ENCODE measurements at regions not wholly inside any gene's neighbourhood (a gene's known extent, or its start where the extent isn't known, plus 50 kb on each side); places are given as distances from the start of the nearest gene placed in this dataset.

GRCh38 chr11:115860246-115860645 is 356.0 kb upstream of the CADM1 start:
- TF ChIP-seq CTCF (conservative IDR thresholded peaks at IDR 0.05), result no peak
- H3K4me3 Mint-ChIP-seq, result no peak overlapping the region
- H3K27me3 Mint-ChIP-seq, result peaks cover 3% of the 10 kb centered on the region
- H3K4me1 Mint-ChIP-seq (ENCODE audit: unreplicated experiment), result no peaks in the 10 kb centered on the region
- no peak overlapping the region for H3K27ac Mint-ChIP-seq
- no peak for DNase-seq (ENCODE audit: extremely low spot score, unreplicated experiment)
- H3K36me3 Mint-ChIP-seq, result no peaks in the 10 kb centered on the region
- H3K9me3 Mint-ChIP-seq, result no peaks in the 10 kb centered on the region

GRCh38 chr11:115848611-115849010 is 344.4 kb upstream of the CADM1 start:
- DNase-seq (ENCODE audit: extremely low spot score, unreplicated experiment), result no peak
- H3K4me3 Mint-ChIP-seq, result no peak overlapping the region

GRCh38 chr11:115848080-115848479 is 343.9 kb upstream of the CADM1 start:
- Mint-ChIP-seq H3K9me3 (no peaks in the 10 kb centered on the region), H3K36me3 (no peaks in the 10 kb centered on the region), H3K27me3 (no peaks in the 10 kb centered on the region), H3K4me1 (ENCODE audit: unreplicated experiment) (peaks cover 5% of the 10 kb centered on the region), H3K4me3 (no peak overlapping the region), H3K27ac (no peak overlapping the region)
- no peak for TF ChIP-seq CTCF (conservative IDR thresholded peaks at IDR 0.05)
- no peak for DNase-seq (ENCODE audit: extremely low spot score, unreplicated experiment)

More at GRCh38 chr11:115848611-115849010, 344.4 kb upstream of the CADM1 start:
- Mint-ChIP-seq H3K27me3 (no peaks in the 10 kb centered on the region), H3K36me3 (no peaks in the 10 kb centered on the region), H3K27ac (no peak overlapping the region), H3K4me1 (ENCODE audit: unreplicated experiment) (peaks cover 5% of the 10 kb centered on the region), H3K9me3 (no peaks in the 10 kb centered on the region)
- no peak for TF ChIP-seq CTCF (conservative IDR thresholded peaks at IDR 0.05)

GRCh38 chr11:115845872-115846271 is 341.7 kb upstream of the CADM1 start:
- H3K9me3 Mint-ChIP-seq, result no peaks in the 10 kb centered on the region
- H3K4me3 Mint-ChIP-seq, result no peak overlapping the region
- H3K4me1 Mint-ChIP-seq (ENCODE audit: unreplicated experiment), result peaks cover 5% of the 10 kb centered on the region
- no peak for DNase-seq (ENCODE audit: extremely low spot score, unreplicated experiment)
- no peaks in the 10 kb centered on the region for H3K36me3 Mint-ChIP-seq
- H3K27ac Mint-ChIP-seq, result no peak overlapping the region
- H3K27me3 Mint-ChIP-seq, result no peaks in the 10 kb centered on the region
- no peak for TF ChIP-seq CTCF (conservative IDR thresholded peaks at IDR 0.05)

- no peaks in the 10 kb centered on the region for H3K36me3 Mint-ChIP-seq
- H3K27ac Mint-ChIP-seq, result no peak overlapping the region
- peaks cover 3% of the 10 kb centered on the region for H3K27me3 Mint-ChIP-seq
- H3K9me3 Mint-ChIP-seq, result no peaks in the 10 kb centered on the region
- no peak overlapping the region for H3K4me3 Mint-ChIP-seq
- no peak for DNase-seq (ENCODE audit: extremely low spot score, unreplicated experiment)
- peaks cover 4% of the 10 kb centered on the region for H3K4me1 Mint-ChIP-seq (ENCODE audit: unreplicated experiment)
- no peak for TF ChIP-seq CTCF (conservative IDR thresholded peaks at IDR 0.05)
Observed at GRCh38 chr11:115843685-115844084, 339.5 kb upstream of the CADM1 start.

- Mint-ChIP-seq H3K27ac (no peak overlapping the region), H3K27me3 (peaks cover 6% of the 10 kb centered on the region), H3K9me3 (no peaks in the 10 kb centered on the region), H3K4me3 (no peak overlapping the region), H3K4me1 (ENCODE audit: unreplicated experiment) (no peaks in the 10 kb centered on the region), H3K36me3 (no peaks in the 10 kb centered on the region)
- DNase-seq (ENCODE audit: extremely low spot score, unreplicated experiment), result no peak
- no peak for TF ChIP-seq CTCF (conservative IDR thresholded peaks at IDR 0.05)
Observed at GRCh38 chr11:115843111-115843510, 338.9 kb upstream of the CADM1 start.

All from type B pancreatic cell (in vitro differentiated cells).